Common myeloid progenitor, CD34-positive (primary cell): ENCODE measurements at regions not wholly inside any gene's neighbourhood (a gene's known extent, or its start where the extent isn't known, plus 50 kb on each side); places are given as distances from the start of the nearest gene placed in this dataset.
A peak's percentile ranks its signal among the peaks of the same experiment; 100 is the strongest.

ENCODE experiments used
- CTCF ChIA-PET: fragments of 350-600 bp; sonication (Branson Sonifier 250); formaldehyde crosslinking; loops from one replicate; lab custom pipeline; 2021; ENCODE audit warnings: antibody characterized with exemption; lab: Charles Lee
- POLR2A ChIA-PET: fragments of 350-600 bp; sonication (Branson Sonifier 250); formaldehyde crosslinking; loops from one replicate; lab custom pipeline; 2021; ENCODE audit warnings: antibody characterized with exemption; lab: Charles Lee
- DNase-seq, 3 donors: peaks; one replicate each; pipeline versions ENCODE4 v3.0.0 to v3.0.0-alpha.2; 2013
- H3K27ac ChIP-seq, 2 experiments: 1 replicate in 1 of 2; 2 replicates in 1 of 2; pipeline ENCODE4 v1.7.0; 2013; ENCODE audit warnings: inconsistent platforms in 2 of 2, low read length in 2 of 2, mild to moderate bottlenecking in 2 of 2, low read depth in 1 of 2, moderate library complexity in 1 of 2; ENCODE audit not compliant: severe bottlenecking in 2 of 2, insufficient read depth in 1 of 2, poor library complexity in 1 of 2
- H3K27me3 ChIP-seq, 5 experiments: replicated peaks in 2 of 5; 1 replicate in 3 of 5; 2 replicates in 2 of 5; pipeline versions ENCODE4 v1.6.1 to v1.7.0; 2013; ENCODE audit warnings: low read length in 4 of 5, mild to moderate bottlenecking in 2 of 5, moderate library complexity in 2 of 5, inconsistent platforms in 1 of 5; ENCODE audit not compliant: insufficient read depth in 5 of 5, control insufficient read depth in 4 of 5
- H3K36me3 ChIP-seq, 4 experiments: 1 replicate in 2 of 4; 2 replicates in 2 of 4; pipeline versions ENCODE4 v1.6.1 to v1.7.0; 2013; ENCODE audit warnings: low read length in 3 of 4, control low read depth in 1 of 4, mild to moderate bottlenecking in 1 of 4; ENCODE audit not compliant: control insufficient read depth in 4 of 4, insufficient read depth in 4 of 4
- H3K4me1 ChIP-seq, 4 experiments: 1 replicate in 3 of 4; 2 replicates in 1 of 4; pipeline versions ENCODE4 v1.6.1 to v1.7.1; 2013; ENCODE audit warnings: low read length in 3 of 4, mild to moderate bottlenecking in 3 of 4, control low read depth in 1 of 4, inconsistent platforms in 1 of 4, moderate library complexity in 1 of 4; ENCODE audit not compliant: control insufficient read depth in 4 of 4, insufficient read depth in 4 of 4; ENCODE audit errors: control extremely low read depth in 1 of 4
- H3K4me3 ChIP-seq, 7 experiments: 1 replicate in 4 of 7; 2 replicates in 3 of 7; pipeline versions ENCODE4 v1.5.1 to v1.7.0; 2013; ENCODE audit warnings: mild to moderate bottlenecking in 7 of 7, low read length in 6 of 7, moderate library complexity in 6 of 7, inconsistent platforms in 2 of 7, low read depth in 2 of 7, control low read depth in 1 of 7; ENCODE audit not compliant: insufficient read depth in 4 of 7, control insufficient read depth in 1 of 7; ENCODE audit errors: extremely low read depth in 1 of 7
- H3K9me3 ChIP-seq, 5 experiments: 1 replicate in 4 of 5; 2 replicates in 1 of 5; pipeline versions ENCODE4 v1.6.1 to v1.7.1; 2013; ENCODE audit warnings: low read length in 4 of 5, mild to moderate bottlenecking in 2 of 5, inconsistent platforms in 1 of 5, low read depth in 1 of 5, moderate library complexity in 1 of 5; ENCODE audit not compliant: control insufficient read depth in 4 of 5, insufficient read depth in 2 of 5; ENCODE audit errors: control extremely low read depth in 1 of 5
- WGBS: methylation state at CpG from one replicate; pipeline ENCODE4 v1.1.5; 2013; ENCODE audit not compliant: insufficient coverage; 5-methylcytosine and 5-hydroxymethylcytosine counted together

- Histone ChIP-seq H3K36me3 (no peaks in the 10 kb centered on the region), H3K27me3 (no peaks in the 10 kb centered on the region), H3K27ac (peak overlapping the region; percentile 59 to 83), H3K4me3 (no peak overlapping the region), H3K9me3 (no peaks in the 10 kb centered on the region), H3K4me1 (peaks cover 40 to 63% (median 51%) of the 10 kb centered on the region in 4 experiments)
- peak in 2 of 3 donors; percentile 71 to 83 for DNase-seq
- CTCF ChIA-PET = interaction anchor here (0.9 to 2.6 kb wide), 9 partner anchors 14 to 185 kb away, joined by 3 to 14 read pairs (median 4); no protein-coding TSS in a partner anchor
- POLR2A ChIA-PET = interaction anchor here (1.1 to 1.8 kb wide), 3 partner anchors 12 to 67 kb away, joined by 3 to 11 read pairs (median 5); partner anchors contain the start of gene ANTXR2
- WGBS = no CpG with 5 or more reads among the region's 3 CpGs
Observed at GRCh38 chr4:80139671-80140070, 57.6 kb upstream of the PRDM8 start.

GRCh38 chr4:80138551-80139538, 58.5 kb upstream of the PRDM8 start:
- H3K27ac ChIP-seq = peak overlapping the region; percentile 75 to 83
- DNase-seq = peak; percentile 66 to 98 (median 96)
- WGBS = no CpG with 5 or more reads among the region's 2 CpGs
- CTCF ChIA-PET = interaction anchor here (0.9 to 2.6 kb wide), 10 partner anchors 13 to 79 kb away, joined by 3 to 14 read pairs (median 6); no protein-coding TSS in a partner anchor
- POLR2A ChIA-PET = interaction anchor here (0.6 to 1.8 kb wide), 4 partner anchors 11 to 1179 kb away, joined by 3 to 5 read pairs (median 4); partner anchors contain the start of gene ANTXR2
- no peaks in the 10 kb centered on the region for H3K27me3 ChIP-seq
- H3K9me3 ChIP-seq = no peaks in the 10 kb centered on the region
- H3K4me1 ChIP-seq = peaks cover 36 to 57% (median 47%) of the 10 kb centered on the region in 4 experiments
- no peaks in the 10 kb centered on the region for H3K36me3 ChIP-seq
- peak overlapping the region in 2 of 7 experiments; percentile 25 to 38 for H3K4me3 ChIP-seq

GRCh38 chr4:80137631-80138030, 59.7 kb upstream of the PRDM8 start:
- H3K27me3 ChIP-seq = no peaks in the 10 kb centered on the region
- H3K9me3 ChIP-seq = no peaks in the 10 kb centered on the region
- 100% methylated on average over 3 of the region's 5 CpGs for WGBS
- H3K36me3 ChIP-seq = no peaks in the 10 kb centered on the region
- ChIA-PET POLR2A (no interaction called here), CTCF (interaction anchor here (0.8 to 2.0 kb wide), 5 partner anchors 9 to 70 kb away, joined by 3 to 6 read pairs (median 4); no protein-coding TSS in a partner anchor)
- H3K4me1 ChIP-seq = peaks cover 24 to 45% (median 35%) of the 10 kb centered on the region in 4 experiments
- no peak overlapping the region for H3K4me3 ChIP-seq
- no peak for DNase-seq
- peak overlapping the region; percentile 75 to 83 for H3K27ac ChIP-seq

- CTCF ChIA-PET = interaction anchor here (1.0 to 2.3 kb wide), 2 partner anchors 8 to 11 kb away, joined by 4 to 10 read pairs; no protein-coding TSS in a partner anchor
Observed at GRCh38 chr4:80136270-80136669, 61.0 kb upstream of the PRDM8 start.

GRCh38 chr4:80135702-80136058, 61.6 kb upstream of the PRDM8 start:
- H3K4me3 ChIP-seq = no peak overlapping the region
- DNase-seq = no peak
- peaks cover 18 to 34% (median 28%) of the 10 kb centered on the region in 4 experiments for H3K4me1 ChIP-seq
- CTCF ChIA-PET = interaction anchor here (2.3 kb wide), 1 partner anchor 10 kb away, joined by 10 read pairs; no protein-coding TSS in a partner anchor
- H3K9me3 ChIP-seq = no peaks in the 10 kb centered on the region
- H3K27me3 ChIP-seq = no peaks in the 10 kb centered on the region
- POLR2A ChIA-PET = no interaction called here
- H3K27ac ChIP-seq = no peak overlapping the region
- no peaks in the 10 kb centered on the region for H3K36me3 ChIP-seq

More at GRCh38 chr4:80136270-80136669, 61.0 kb upstream of the PRDM8 start:
- no CpG with 5 or more reads among the region's 1 CpG for WGBS
- Histone ChIP-seq H3K4me3 (no peak overlapping the region), H3K27ac (no peak overlapping the region), H3K36me3 (no peaks in the 10 kb centered on the region), H3K9me3 (no peaks in the 10 kb centered on the region), H3K27me3 (no peaks in the 10 kb centered on the region), H3K4me1 (peaks cover 18 to 35% (median 28%) of the 10 kb centered on the region in 4 experiments)
- POLR2A ChIA-PET = no interaction called here
- DNase-seq = no peak

GRCh38 chr4:80134936-80135701, 62.1 kb upstream of the ANTXR2 start:
- Histone ChIP-seq H3K27ac (no peak overlapping the region), H3K36me3 (no peaks in the 10 kb centered on the region), H3K9me3 (no peaks in the 10 kb centered on the region), H3K27me3 (no peaks in the 10 kb centered on the region), H3K4me3 (no peak overlapping the region), H3K4me1 (peaks cover 18 to 28% (median 23%) of the 10 kb centered on the region in 4 experiments)
- WGBS = 94% methylated on average over 3 of the region's 8 CpGs
- CTCF ChIA-PET = interaction anchor here (2.3 kb wide), 1 partner anchor 10 kb away, joined by 10 read pairs; no protein-coding TSS in a partner anchor
- POLR2A ChIA-PET = no interaction called here
- no peak for DNase-seq
